ENCODE measurements at regions not wholly inside any gene's neighbourhood (a gene's known extent, or its start where the extent isn't known, plus 50 kb on each side); places are given as distances from the start of the nearest gene placed in this dataset.

DNA sequence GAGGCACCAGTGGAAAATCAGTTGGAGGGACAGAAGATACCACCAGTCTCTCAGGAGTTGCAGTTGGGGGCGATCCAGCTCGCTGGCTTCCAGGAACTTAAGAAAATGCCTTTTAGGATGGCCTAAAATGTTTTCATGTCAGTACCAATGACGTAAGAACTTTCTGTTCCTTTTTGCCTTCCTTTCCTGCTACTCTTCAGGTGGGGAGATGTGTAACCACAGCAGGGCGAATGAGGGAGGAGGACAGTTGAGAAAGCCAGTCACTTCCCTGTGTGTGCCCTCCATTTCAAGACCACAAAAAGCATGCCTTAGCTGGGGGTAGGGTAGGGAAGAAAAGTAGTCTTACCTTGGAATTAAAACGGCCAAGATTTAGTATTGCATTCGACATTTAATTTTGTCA lies 941.6 kb downstream of the NLGN4Y start:
- H3K4me1 ChIP-seq (ENCODE audit: insufficient read depth, low read length, severe bottlenecking): peaks cover 40% of the 10 kb centered on the region

DNA sequence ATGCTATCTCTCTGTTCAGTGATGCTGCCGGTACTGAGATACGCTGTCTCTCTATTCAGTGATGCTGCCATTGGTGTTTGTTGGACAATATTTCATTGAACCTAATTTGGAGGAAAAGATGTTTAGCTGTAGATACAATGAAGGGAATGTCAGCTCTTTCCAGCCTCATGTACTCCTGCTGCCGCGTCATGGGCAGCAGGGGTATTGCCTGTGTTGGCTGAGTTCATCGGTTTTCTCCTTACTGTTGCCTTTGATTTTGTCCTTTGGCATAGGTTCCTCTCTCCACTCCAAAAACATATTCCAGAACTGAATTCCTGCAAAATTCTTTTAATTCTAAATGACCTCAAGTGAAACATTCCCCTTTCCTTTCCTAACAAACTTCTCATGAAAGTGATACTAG lies 942.6 kb downstream of the NLGN4Y start:
- H3K27me3 ChIP-seq (ENCODE audit: insufficient read depth, low read length): no peaks in the 10 kb centered on the region
- H3K4me1 ChIP-seq (ENCODE audit: insufficient read depth, low read length, severe bottlenecking): peaks cover 41% of the 10 kb centered on the region
- TF ChIP-seq EZH2 (IDR thresholded peaks at IDR 0.05; ENCODE audit: borderline replicate concordance, low read length): no peak
- TF ChIP-seq, protein P1, sequence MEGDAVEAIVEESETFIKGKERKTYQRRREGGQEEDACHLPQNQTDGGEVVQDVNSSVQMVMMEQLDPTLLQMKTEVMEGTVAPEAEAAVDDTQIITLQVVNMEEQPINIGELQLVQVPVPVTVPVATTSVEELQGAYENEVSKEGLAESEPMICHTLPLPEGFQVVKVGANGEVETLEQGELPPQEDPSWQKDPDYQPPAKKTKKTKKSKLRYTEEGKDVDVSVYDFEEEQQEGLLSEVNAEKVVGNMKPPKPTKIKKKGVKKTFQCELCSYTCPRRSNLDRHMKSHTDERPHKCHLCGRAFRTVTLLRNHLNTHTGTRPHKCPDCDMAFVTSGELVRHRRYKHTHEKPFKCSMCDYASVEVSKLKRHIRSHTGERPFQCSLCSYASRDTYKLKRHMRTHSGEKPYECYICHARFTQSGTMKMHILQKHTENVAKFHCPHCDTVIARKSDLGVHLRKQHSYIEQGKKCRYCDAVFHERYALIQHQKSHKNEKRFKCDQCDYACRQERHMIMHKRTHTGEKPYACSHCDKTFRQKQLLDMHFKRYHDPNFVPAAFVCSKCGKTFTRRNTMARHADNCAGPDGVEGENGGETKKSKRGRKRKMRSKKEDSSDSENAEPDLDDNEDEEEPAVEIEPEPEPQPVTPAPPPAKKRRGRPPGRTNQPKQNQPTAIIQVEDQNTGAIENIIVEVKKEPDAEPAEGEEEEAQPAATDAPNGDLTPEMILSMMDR (IDR thresholded peaks at IDR 0.05; ENCODE audit: low read length): no peak

More for the DNA sequence above, 941.6 kb downstream of the NLGN4Y start:
- Histone ChIP-seq H3K9me3 (ENCODE audit: low read length) (no peaks in the 10 kb centered on the region), H3K79me2 (ENCODE audit: insufficient read depth, low read length) (no peaks in the 10 kb centered on the region), H3K9me2 (ENCODE audit: low read depth, low read length) (no peaks in the 10 kb centered on the region), H3K27me3 (ENCODE audit: insufficient read depth, low read length) (no peaks in the 10 kb centered on the region), H3K9ac (ENCODE audit: low read length) (no peak overlapping the region), H3K4me2 (ENCODE audit: low read length) (no peak overlapping the region), H3K36me3 (ENCODE audit: insufficient read depth, low read length) (no peaks in the 10 kb centered on the region), H2AFZ (ENCODE audit: low read length) (no peak overlapping the region), H3F3A (ENCODE audit: insufficient read depth, low read length) (no peaks in the 10 kb centered on the region), H3K27ac (ENCODE audit: low read depth, low read length, poor library complexity, severe bottlenecking) (no peak overlapping the region), H4K20me1 (ENCODE audit: insufficient read depth, low read length) (no peaks in the 10 kb centered on the region), H3K4me3 (ENCODE audit: low read depth, low read length, poor library complexity, severe bottlenecking) (no peak overlapping the region)
- TF ChIP-seq EZH2 (IDR thresholded peaks at IDR 0.05; ENCODE audit: borderline replicate concordance, low read length): no peak
- TF ChIP-seq, protein P1 (IDR thresholded peaks at IDR 0.05; ENCODE audit: low read length): no peak

GRCh38 chrY:15468091-15468490 lies 943.8 kb downstream of the NLGN4Y start:
- no peaks in the 10 kb centered on the region for H3K9me3 ChIP-seq (ENCODE audit: low read length)
- H4K20me1 ChIP-seq (ENCODE audit: insufficient read depth, low read length): no peaks in the 10 kb centered on the region
- H3K79me2 ChIP-seq (ENCODE audit: insufficient read depth, low read length): no peaks in the 10 kb centered on the region
- no peak overlapping the region for H2AFZ ChIP-seq (ENCODE audit: low read length)
- H3K4me1 ChIP-seq (ENCODE audit: insufficient read depth, low read length, severe bottlenecking): peaks cover 41% of the 10 kb centered on the region
- no peaks in the 10 kb centered on the region for H3K9me2 ChIP-seq (ENCODE audit: low read depth, low read length)
- no peaks in the 10 kb centered on the region for H3K36me3 ChIP-seq (ENCODE audit: insufficient read depth, low read length)
- peak overlapping the region; percentile 16; the same call in 1 of the 2 replicates for H3K4me2 ChIP-seq (ENCODE audit: low read length)
- no peaks in the 10 kb centered on the region for H3K27me3 ChIP-seq (ENCODE audit: insufficient read depth, low read length)
- H3F3A ChIP-seq (ENCODE audit: insufficient read depth, low read length): no peaks in the 10 kb centered on the region
- TF ChIP-seq, protein P1 (IDR thresholded peaks at IDR 0.05; ENCODE audit: low read length): peak; percentile 44; the same call in 1 of the 2 replicates
- no peak for TF ChIP-seq EZH2 (IDR thresholded peaks at IDR 0.05; ENCODE audit: borderline replicate concordance, low read length)
- no peak overlapping the region for H3K4me3 ChIP-seq (ENCODE audit: low read depth, low read length, poor library complexity, severe bottlenecking)
- no peak overlapping the region for H3K9ac ChIP-seq (ENCODE audit: low read length)
- H3K27ac ChIP-seq (ENCODE audit: low read depth, low read length, poor library complexity, severe bottlenecking): peak overlapping the region; percentile 35

More for the DNA sequence above, 942.6 kb downstream of the NLGN4Y start:
- H3K9ac ChIP-seq (ENCODE audit: low read length): no peak overlapping the region
- no peaks in the 10 kb centered on the region for H3K36me3 ChIP-seq (ENCODE audit: insufficient read depth, low read length)
- no peak overlapping the region for H3K27ac ChIP-seq (ENCODE audit: low read depth, low read length, poor library complexity, severe bottlenecking)
- no peaks in the 10 kb centered on the region for H4K20me1 ChIP-seq (ENCODE audit: insufficient read depth, low read length)
- no peak overlapping the region for H3K4me2 ChIP-seq (ENCODE audit: low read length)
- H3K79me2 ChIP-seq (ENCODE audit: insufficient read depth, low read length): no peaks in the 10 kb centered on the region
- H3K4me3 ChIP-seq (ENCODE audit: low read depth, low read length, poor library complexity, severe bottlenecking): no peak overlapping the region
- no peaks in the 10 kb centered on the region for H3F3A ChIP-seq (ENCODE audit: insufficient read depth, low read length)
- H3K9me2 ChIP-seq (ENCODE audit: low read depth, low read length): no peaks in the 10 kb centered on the region
- no peak overlapping the region for H2AFZ ChIP-seq (ENCODE audit: low read length)
- H3K9me3 ChIP-seq (ENCODE audit: low read length): no peaks in the 10 kb centered on the region

All from OCI-LY1 (cell line).